Myocyte (in vitro differentiated cells): ENCODE measurements at regions not wholly inside any gene's neighbourhood (a gene's known extent, or its start where the extent isn't known, plus 50 kb on each side); places are given as distances from the start of the nearest gene placed in this dataset.
A peak's percentile ranks its signal among the peaks of the same experiment; 100 is the strongest.
"Not testable (repeated sequence)": the region's sequence is repeated elsewhere in the genome, so short reads cannot be mapped to it uniquely, and the experiment has no call there.

Experiments
- DNase-seq: peaks from one replicate; pipeline ENCODE4 v3.0.0-alpha.2; 2012; ENCODE audit warnings: low read depth

- no peak for DNase-seq
Measured at GRCh38 chrX:113529426-113530013, 688.9 kb upstream of the AMOT start.

- DNase-seq = no peak
Measured at GRCh38 chrX:113522814-113523213, 682.2 kb upstream of the AMOT start.

- DNase-seq = no peak
Measured at GRCh38 chrX:113514906-113515305, 674.3 kb upstream of the AMOT start.

GRCh38 chrX:113512700-113513395 is 672.2 kb upstream of the AMOT start:
- peak; percentile 24 for DNase-seq

- DNase-seq = no peak
Measured at GRCh38 chrX:113510586-113510985, 670.0 kb upstream of the AMOT start.

GRCh38 chrX:113492895-113493294 is 652.3 kb upstream of the AMOT start:
- no peak for DNase-seq

GRCh38 chrX:113473418-113473817 is 632.8 kb upstream of the AMOT start:
- no peak for DNase-seq

- not testable (repeated sequence) for DNase-seq
Measured at GRCh38 chrX:113473015-113473414, 632.4 kb upstream of the AMOT start.

GRCh38 chrX:113470166-113470565 is 629.5 kb upstream of the AMOT start:
- DNase-seq = no peak

GRCh38 chrX:113457719-113458118 is 617.1 kb upstream of the AMOT start:
- DNase-seq = no peak

GRCh38 chrX:113455582-113455981 is 615.0 kb upstream of the AMOT start:
- DNase-seq = no peak

GRCh38 chrX:113429011-113429410 is 588.4 kb upstream of the AMOT start:
- DNase-seq = no peak

GRCh38 chrX:113422323-113422722 is 581.7 kb upstream of the AMOT start:
- no peak for DNase-seq

- DNase-seq = no peak
Measured at GRCh38 chrX:113421432-113421831, 580.8 kb upstream of the AMOT start.

GRCh38 chrX:113412106-113412505 is 571.5 kb upstream of the AMOT start:
- DNase-seq = no peak

- no peak for DNase-seq
Measured at GRCh38 chrX:113408843-113409242, 568.2 kb upstream of the AMOT start.

GRCh38 chrX:113400193-113400704 is 559.6 kb upstream of the AMOT start:
- no peak for DNase-seq

- DNase-seq = no peak
Measured at GRCh38 chrX:113399506-113400192, 559.0 kb upstream of the AMOT start.

GRCh38 chrX:113392355-113392754 is 551.7 kb upstream of the AMOT start:
- DNase-seq = no peak

- no peak for DNase-seq
Measured at GRCh38 chrX:113391875-113392274, 551.2 kb upstream of the AMOT start.

- DNase-seq = no peak
Measured at GRCh38 chrX:113390531-113390930, 549.9 kb upstream of the AMOT start.

- DNase-seq = no peak
Measured at GRCh38 chrX:113389846-113390245, 549.2 kb upstream of the AMOT start.
